ENCODE measurements at regions not wholly inside any gene's neighbourhood (a gene's known extent, or its start where the extent isn't known, plus 50 kb on each side); places are given as distances from the start of the nearest gene placed in this dataset.

DNA sequence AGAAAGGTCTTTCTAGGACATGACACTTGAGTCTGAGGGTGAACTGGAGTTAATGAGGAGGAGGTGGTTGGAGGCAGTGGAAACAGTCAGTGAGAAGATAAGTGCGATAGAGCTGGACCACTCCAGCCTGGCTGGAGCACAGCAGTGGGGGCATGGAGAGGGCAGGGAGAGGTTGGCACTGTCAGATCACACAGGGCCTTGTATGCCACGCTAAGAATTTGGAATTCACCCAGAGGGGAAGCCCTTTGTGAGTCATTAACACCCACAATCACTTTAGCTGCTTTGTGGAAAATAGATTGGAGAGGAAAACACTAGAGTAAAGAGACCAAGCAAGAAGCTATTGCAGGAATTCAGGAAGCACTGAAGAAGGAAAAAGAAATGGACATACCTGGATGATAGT lies 83.3 kb downstream of the ZNF621 start:
- no peaks in the 10 kb centered on the region for H3K79me2 ChIP-seq (ENCODE audit: insufficient read depth, low read depth, low read length)
- intact Hi-C loops (cut with micrococcal nuclease; ENCODE audit: unreplicated experiment) = no loop called here
- no peaks in the 10 kb centered on the region for H3K4me1 ChIP-seq (ENCODE audit: insufficient read depth, low read length, poor library complexity, severe bottlenecking)
- H3K4me3 ChIP-seq (ENCODE audit: low read depth, low read length, poor library complexity, severe bottlenecking) = no peak overlapping the region
- no peaks in the 10 kb centered on the region for H3K9me3 ChIP-seq (ENCODE audit: low read length)
- H4K20me1 ChIP-seq (ENCODE audit: insufficient read depth, low read length) = no peaks in the 10 kb centered on the region
- H3K36me3 ChIP-seq (ENCODE audit: insufficient read depth, low read length) = no peaks in the 10 kb centered on the region
- ChIA-PET CTCF (ENCODE audit: unreplicated experiment) (no interaction called here), POLR2A (interaction anchor here (1.9 kb wide), 1 partner anchor 10 kb away, joined by 7 read pairs; no protein-coding TSS in a partner anchor)
- H3K27ac ChIP-seq (ENCODE audit: low read depth, low read length, poor library complexity, severe bottlenecking) = no peak overlapping the region
- H2AFZ ChIP-seq (ENCODE audit: low read length) = no peak overlapping the region
- no peak for TF ChIP-seq CTCF (conservative IDR thresholded peaks at IDR 0.05; ENCODE audit: low read length)
- no peak for TF ChIP-seq EZH2phosphoT487 (IDR thresholded peaks at IDR 0.05; ENCODE audit: borderline replicate concordance, low read depth, low read length)
- no TSS peak for BruUV-seq (replicated peaks)
- no peak for DNase-seq (ENCODE audit: low spot score)
- no peak overlapping the region for H3K4me2 ChIP-seq (ENCODE audit: low read length)
- no peaks in the 10 kb centered on the region for H3K9me2 ChIP-seq (ENCODE audit: insufficient read depth, low read length)

DNA sequence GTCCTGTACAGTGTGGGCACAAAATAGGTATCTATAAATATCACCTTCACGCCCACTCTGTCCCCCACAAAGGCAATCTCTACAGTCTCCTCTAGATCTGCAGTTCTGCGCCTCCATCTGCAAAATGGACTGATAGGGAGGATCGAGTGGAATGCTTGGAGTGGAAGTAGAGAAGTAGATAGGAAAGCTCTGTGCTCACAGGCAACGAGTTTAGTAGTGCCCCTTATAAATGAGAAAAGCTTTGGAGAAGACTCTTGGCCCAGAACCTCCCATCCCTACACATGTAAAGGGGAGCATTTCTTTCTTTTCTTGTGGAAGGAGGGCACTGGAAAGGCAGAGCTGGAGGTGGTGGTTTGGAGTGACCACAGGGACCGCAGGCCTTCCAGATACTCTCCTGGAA lies 88.5 kb downstream of the ZNF621 start:
- ChIA-PET POLR2A (no interaction called here), CTCF (ENCODE audit: unreplicated experiment) (no interaction called here)
- intact Hi-C loops (cut with micrococcal nuclease; ENCODE audit: unreplicated experiment) = no loop called here
- BruUV-seq (replicated peaks) = no TSS peak
- no peak for DNase-seq (ENCODE audit: low spot score)
- H3K4me1 ChIP-seq (ENCODE audit: insufficient read depth, low read length, poor library complexity, severe bottlenecking) = no peaks in the 10 kb centered on the region
- no peaks in the 10 kb centered on the region for H3K9me3 ChIP-seq (ENCODE audit: low read length)
- no peak overlapping the region for H2AFZ ChIP-seq (ENCODE audit: low read length)
- H3K4me3 ChIP-seq (ENCODE audit: low read depth, low read length, poor library complexity, severe bottlenecking) = no peak overlapping the region
- no peak overlapping the region for H3K4me2 ChIP-seq (ENCODE audit: low read length)
- no peak overlapping the region for H3K27ac ChIP-seq (ENCODE audit: low read depth, low read length, poor library complexity, severe bottlenecking)
- TF ChIP-seq EZH2phosphoT487 (IDR thresholded peaks at IDR 0.05; ENCODE audit: borderline replicate concordance, low read depth, low read length) (no peak), CTCF (conservative IDR thresholded peaks at IDR 0.05; ENCODE audit: low read length) (no peak)
- no peaks in the 10 kb centered on the region for H4K20me1 ChIP-seq (ENCODE audit: insufficient read depth, low read length)
- H3K79me2 ChIP-seq (ENCODE audit: insufficient read depth, low read depth, low read length) = no peaks in the 10 kb centered on the region
- no peaks in the 10 kb centered on the region for H3K9me2 ChIP-seq (ENCODE audit: insufficient read depth, low read length)
- no peaks in the 10 kb centered on the region for H3K36me3 ChIP-seq (ENCODE audit: insufficient read depth, low read length)

DNA sequence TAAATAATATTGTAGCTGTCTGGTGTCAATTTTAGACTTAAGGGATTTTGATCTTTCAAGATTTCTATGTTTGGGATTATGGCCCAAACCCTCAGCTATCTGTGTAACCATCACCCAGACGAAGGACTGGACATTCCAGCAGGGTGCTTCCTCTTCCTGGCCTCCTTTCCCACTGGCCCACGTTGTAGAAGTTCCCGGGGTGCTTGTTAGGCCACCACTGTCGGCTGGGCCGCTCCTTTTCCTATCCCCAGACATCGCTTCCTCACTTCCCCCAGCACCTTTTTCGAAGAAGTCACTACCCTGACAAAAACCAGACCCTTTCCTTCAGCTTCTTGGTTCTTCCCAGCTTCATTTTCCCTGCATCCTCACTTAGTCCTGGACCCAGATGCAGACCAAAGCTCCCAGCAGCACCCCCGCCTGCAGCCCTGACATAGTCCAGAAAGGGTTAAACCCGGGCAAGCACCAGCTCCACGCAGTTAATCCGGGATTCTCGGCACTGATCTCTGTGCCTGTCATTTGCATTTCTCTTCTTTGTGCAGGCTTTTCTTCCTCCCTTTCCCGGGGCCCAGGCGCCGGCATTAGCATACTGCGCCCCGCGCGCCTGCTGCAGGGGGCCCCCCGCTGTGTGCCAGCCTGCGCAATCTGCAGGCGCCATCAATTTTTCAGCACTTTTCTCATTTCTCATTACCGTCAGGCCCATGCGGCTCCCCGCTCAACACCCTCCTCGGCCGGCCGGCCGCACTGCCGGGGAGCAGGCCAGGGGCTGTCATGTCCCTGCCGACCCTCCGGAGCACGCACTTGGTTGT lies 90.6 kb downstream of the ZNF621 start:
- Histone ChIP-seq H3K27ac (ENCODE audit: low read depth, low read length, poor library complexity, severe bottlenecking) (no peak overlapping the region), H3K4me1 (ENCODE audit: insufficient read depth, low read length, poor library complexity, severe bottlenecking) (no peaks in the 10 kb centered on the region), H4K20me1 (ENCODE audit: insufficient read depth, low read length) (no peaks in the 10 kb centered on the region), H3K4me2 (ENCODE audit: low read length) (no peak overlapping the region), H3K36me3 (ENCODE audit: insufficient read depth, low read length) (no peaks in the 10 kb centered on the region), H2AFZ (ENCODE audit: low read length) (no peak overlapping the region), H3K9me2 (ENCODE audit: insufficient read depth, low read length) (no peaks in the 10 kb centered on the region), H3K79me2 (ENCODE audit: insufficient read depth, low read depth, low read length) (no peaks in the 10 kb centered on the region), H3K9me3 (ENCODE audit: low read length) (no peaks in the 10 kb centered on the region), H3K4me3 (ENCODE audit: low read depth, low read length, poor library complexity, severe bottlenecking) (no peak overlapping the region)
- no peak for DNase-seq (ENCODE audit: low spot score)
- TF ChIP-seq EZH2phosphoT487 (IDR thresholded peaks at IDR 0.05; ENCODE audit: borderline replicate concordance, low read depth, low read length) = no peak
- no peak for TF ChIP-seq CTCF (conservative IDR thresholded peaks at IDR 0.05; ENCODE audit: low read length)
- ChIA-PET CTCF (ENCODE audit: unreplicated experiment) (no interaction called here), POLR2A (interaction anchor here (0.7 kb wide), 1 partner anchor 12 kb away, joined by 3 read pairs; no protein-coding TSS in a partner anchor)
- BruUV-seq (replicated peaks) = no TSS peak
- intact Hi-C loops (cut with micrococcal nuclease; ENCODE audit: unreplicated experiment) = no loop called here

Measured in OCI-LY7 (cell line).